ENCODE measurements at regions not wholly inside any gene's neighbourhood (a gene's known extent, or its start where the extent isn't known, plus 50 kb on each side); places are given as distances from the start of the nearest gene placed in this dataset.

- H2AK5ac ChIP-seq (ENCODE audit: low read depth, low read length), result no peak overlapping the region
- peaks cover 2 to 3% of the 10 kb centered on the region in 2 donors for H3K4me1 ChIP-seq (ENCODE audit: control insufficient read depth in 2 of 2, insufficient read depth in 1 of 2, low read depth in 1 of 2, low read length in 2 of 2)
- no peaks in the 10 kb centered on the region for H3K79me1 ChIP-seq (ENCODE audit: low read depth, low read length)
- no peak overlapping the region for H3K9ac ChIP-seq (ENCODE audit: low read depth, low read length, poor library complexity)
- no peak overlapping the region for H3K4me2 ChIP-seq (ENCODE audit: insufficient read depth, low read length, poor library complexity, severe bottlenecking)
- no peak overlapping the region for H3K23ac ChIP-seq (ENCODE audit: low read depth, low read length, poor library complexity)
- no peak overlapping the region for H4K91ac ChIP-seq (ENCODE audit: low read depth, low read length, poor library complexity)
- H3K36me3 ChIP-seq (replicated peaks in 1 of 2; ENCODE audit: control insufficient read depth in 2 of 2, insufficient read depth in 2 of 2, low read length in 2 of 2), result no peaks in the 10 kb centered on the region
- H3K18ac ChIP-seq (ENCODE audit: low read length), result no peak overlapping the region
- WGBS, 2 donors (ENCODE audit: extremely low coverage in 2 of 2, insufficient read length in 2 of 2, insufficient replicate concordance in 1 of 2), result no CpG with 5 or more reads among the region's 3 CpGs
- peaks cover 0 to 9% of the 10 kb centered on the region in 2 donors for H3K9me3 ChIP-seq (replicated peaks in 1 of 2; ENCODE audit: control insufficient read depth in 2 of 2, insufficient read depth in 1 of 2, low read depth in 1 of 2, low read length in 2 of 2)
- no peaks in the 10 kb centered on the region for H3K27me3 ChIP-seq (ENCODE audit: control insufficient read depth in 3 of 3, insufficient read depth in 3 of 3, low read depth in 1 of 3, low read length in 3 of 3)
- H2BK15ac ChIP-seq (ENCODE audit: low read length), result no peak overlapping the region
- no peak overlapping the region for H3K14ac ChIP-seq (ENCODE audit: low read length)
- no peak for DNase-seq (ENCODE audit: low spot score)
- no peak overlapping the region for H4K8ac ChIP-seq (ENCODE audit: low read depth, low read length)
- no peak overlapping the region for H3K27ac ChIP-seq (replicated peaks; ENCODE audit: low read length)
- H3K4ac ChIP-seq (ENCODE audit: low read length), result no peak overlapping the region
- no peak overlapping the region for H3K4me3 ChIP-seq (ENCODE audit: low read length in 2 of 2)
- H2AFZ ChIP-seq (ENCODE audit: low read length), result no peak overlapping the region
- H2BK120ac ChIP-seq (ENCODE audit: low read depth, low read length), result no peak overlapping the region
- no peak overlapping the region for H2BK5ac ChIP-seq (ENCODE audit: low read length)
- no peak overlapping the region for H2BK12ac ChIP-seq (ENCODE audit: low read length)
These were observed 1030.3 kb upstream of the CDH8 start for GRCh38 chr16:63066552-63066951.

DNA sequence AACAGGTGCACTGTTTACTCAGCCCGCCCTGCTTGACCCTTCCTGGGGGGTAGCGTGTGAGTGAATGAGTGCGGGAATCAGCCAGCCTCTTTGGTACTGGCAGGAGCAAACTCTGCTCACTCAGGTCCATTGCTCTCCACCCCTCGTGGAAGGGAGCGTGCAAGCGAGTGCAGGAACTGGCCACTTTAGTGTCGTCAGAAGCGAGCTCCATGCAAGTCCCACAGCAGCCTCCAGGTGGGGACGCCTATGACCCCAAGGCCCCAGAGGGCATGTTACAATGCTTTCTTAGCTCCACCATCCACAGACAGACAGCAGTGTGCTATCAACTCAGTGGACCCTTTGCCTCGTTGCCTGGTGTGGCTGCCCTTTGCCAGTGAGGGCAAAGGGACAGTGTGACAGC is 1025.1 kb upstream of the CDH8 start:
- H3K27ac ChIP-seq (replicated peaks; ENCODE audit: low read length), result no peak overlapping the region
- peaks cover 3 to 7% of the 10 kb centered on the region in 2 donors for H3K9me3 ChIP-seq (replicated peaks in 1 of 2; ENCODE audit: control insufficient read depth in 2 of 2, insufficient read depth in 1 of 2, low read depth in 1 of 2, low read length in 2 of 2)
- peak overlapping the region; percentile 11 for H2AFZ ChIP-seq (ENCODE audit: low read length)
- no peak overlapping the region for H2BK120ac ChIP-seq (ENCODE audit: low read depth, low read length)
- H2BK15ac ChIP-seq (ENCODE audit: low read length), result no peak overlapping the region
- H3K14ac ChIP-seq (ENCODE audit: low read length), result no peak overlapping the region
- H3K4me1 ChIP-seq (ENCODE audit: control insufficient read depth in 2 of 2, insufficient read depth in 1 of 2, low read depth in 1 of 2, low read length in 2 of 2), result no peaks in the 10 kb centered on the region
- H2BK12ac ChIP-seq (ENCODE audit: low read length), result no peak overlapping the region
- no peaks in the 10 kb centered on the region for H3K79me1 ChIP-seq (ENCODE audit: low read depth, low read length)
- H4K8ac ChIP-seq (ENCODE audit: low read depth, low read length), result no peak overlapping the region
- no peak overlapping the region for H3K4me2 ChIP-seq (ENCODE audit: insufficient read depth, low read length, poor library complexity, severe bottlenecking)
- no peak overlapping the region for H2BK5ac ChIP-seq (ENCODE audit: low read length)
- H4K91ac ChIP-seq (ENCODE audit: low read depth, low read length, poor library complexity), result no peak overlapping the region
- no peak overlapping the region for H3K18ac ChIP-seq (ENCODE audit: low read length)
- no peaks in the 10 kb centered on the region for H3K27me3 ChIP-seq (ENCODE audit: control insufficient read depth in 3 of 3, insufficient read depth in 3 of 3, low read depth in 1 of 3, low read length in 3 of 3)
- H3K36me3 ChIP-seq (replicated peaks in 1 of 2; ENCODE audit: control insufficient read depth in 2 of 2, insufficient read depth in 2 of 2, low read length in 2 of 2), result no peaks in the 10 kb centered on the region
- no CpG with 5 or more reads among the region's 10 CpGs for WGBS, 2 donors (ENCODE audit: extremely low coverage in 2 of 2, insufficient read length in 2 of 2, insufficient replicate concordance in 1 of 2)
- H3K23ac ChIP-seq (ENCODE audit: low read depth, low read length, poor library complexity), result no peak overlapping the region
- no peak overlapping the region for H3K9ac ChIP-seq (ENCODE audit: low read depth, low read length, poor library complexity)
- no peak overlapping the region for H3K4ac ChIP-seq (ENCODE audit: low read length)
- peak overlapping the region in 1 of 2 donors; percentile 55 for H3K4me3 ChIP-seq (ENCODE audit: low read length in 2 of 2)
- no peak for DNase-seq (ENCODE audit: low spot score)
- no peak overlapping the region for H2AK5ac ChIP-seq (ENCODE audit: low read depth, low read length)

DNA sequence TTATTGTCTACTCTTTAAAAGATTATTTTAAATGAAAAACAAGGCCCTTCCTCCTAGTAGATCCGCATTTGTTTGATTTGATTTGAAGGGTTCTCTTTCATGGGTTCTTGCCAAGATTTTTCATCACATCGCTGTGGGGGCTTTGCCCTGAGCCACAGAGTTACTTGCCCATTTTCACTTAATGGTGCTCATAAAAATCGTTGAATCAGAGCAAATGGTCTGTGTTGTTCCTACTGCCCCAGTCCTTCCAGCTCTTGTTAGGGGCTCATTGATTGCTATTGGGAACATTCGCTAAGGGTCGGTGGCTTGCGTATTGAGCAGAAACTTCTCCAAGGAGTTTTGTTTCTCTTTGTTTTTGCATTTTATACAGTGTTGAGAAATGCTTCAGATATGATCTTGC is 1023.4 kb upstream of the CDH8 start:
- no peak overlapping the region for H3K14ac ChIP-seq (ENCODE audit: low read length)
- H3K4me3 ChIP-seq (ENCODE audit: low read length in 2 of 2), result no peak overlapping the region
- H3K23ac ChIP-seq (ENCODE audit: low read depth, low read length, poor library complexity), result no peak overlapping the region
- no peaks in the 10 kb centered on the region for H3K4me1 ChIP-seq (ENCODE audit: control insufficient read depth in 2 of 2, insufficient read depth in 1 of 2, low read depth in 1 of 2, low read length in 2 of 2)
- H3K36me3 ChIP-seq (replicated peaks in 1 of 2; ENCODE audit: control insufficient read depth in 2 of 2, insufficient read depth in 2 of 2, low read length in 2 of 2), result no peaks in the 10 kb centered on the region
- no peaks in the 10 kb centered on the region for H3K27me3 ChIP-seq (ENCODE audit: control insufficient read depth in 3 of 3, insufficient read depth in 3 of 3, low read depth in 1 of 3, low read length in 3 of 3)
- H3K9me3 ChIP-seq (replicated peaks in 1 of 2; ENCODE audit: control insufficient read depth in 2 of 2, insufficient read depth in 1 of 2, low read depth in 1 of 2, low read length in 2 of 2), result peaks cover 3 to 7% of the 10 kb centered on the region in 2 donors
- no peak overlapping the region for H2BK15ac ChIP-seq (ENCODE audit: low read length)
- no peak for DNase-seq (ENCODE audit: low spot score)
- no peaks in the 10 kb centered on the region for H3K79me1 ChIP-seq (ENCODE audit: low read depth, low read length)
- no peak overlapping the region for H3K18ac ChIP-seq (ENCODE audit: low read length)
- H2BK12ac ChIP-seq (ENCODE audit: low read length), result no peak overlapping the region
- no peak overlapping the region for H3K27ac ChIP-seq (replicated peaks; ENCODE audit: low read length)
- no peak overlapping the region for H2BK120ac ChIP-seq (ENCODE audit: low read depth, low read length)
- H4K8ac ChIP-seq (ENCODE audit: low read depth, low read length), result no peak overlapping the region
- no peak overlapping the region for H3K9ac ChIP-seq (ENCODE audit: low read depth, low read length, poor library complexity)
- H4K91ac ChIP-seq (ENCODE audit: low read depth, low read length, poor library complexity), result no peak overlapping the region
- no peak overlapping the region for H3K4ac ChIP-seq (ENCODE audit: low read length)
- no peak overlapping the region for H2AK5ac ChIP-seq (ENCODE audit: low read depth, low read length)
- H2BK5ac ChIP-seq (ENCODE audit: low read length), result no peak overlapping the region
- no CpG with 5 or more reads among the region's 6 CpGs for WGBS, 2 donors (ENCODE audit: extremely low coverage in 2 of 2, insufficient read length in 2 of 2, insufficient replicate concordance in 1 of 2)
- H2AFZ ChIP-seq (ENCODE audit: low read length), result no peak overlapping the region
- no peak overlapping the region for H3K4me2 ChIP-seq (ENCODE audit: insufficient read depth, low read length, poor library complexity, severe bottlenecking)

DNA sequence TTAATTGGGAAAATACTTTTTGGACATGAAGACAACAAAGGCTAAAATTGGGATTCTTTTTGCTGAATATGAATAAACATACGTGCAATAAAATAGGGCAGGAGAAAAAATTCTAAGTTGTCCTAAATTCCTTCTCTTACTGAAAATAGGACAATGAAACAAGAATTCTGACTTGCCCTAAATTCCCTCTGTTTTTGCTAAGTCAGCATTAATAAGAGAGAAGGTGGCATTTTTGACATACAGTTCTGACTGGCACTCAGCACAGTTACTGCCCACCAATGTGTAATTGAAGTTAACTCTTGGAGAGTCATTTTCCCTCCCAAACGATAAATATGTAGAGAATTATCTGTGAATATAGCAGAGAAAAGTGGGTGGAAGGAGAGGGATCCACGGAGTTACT is 1021.1 kb upstream of the CDH8 start:
- Histone ChIP-seq H3K79me1 (ENCODE audit: low read depth, low read length) (no peaks in the 10 kb centered on the region), H3K36me3 (replicated peaks in 1 of 2; ENCODE audit: control insufficient read depth in 2 of 2, insufficient read depth in 2 of 2, low read length in 2 of 2) (no peaks in the 10 kb centered on the region), H3K27ac (replicated peaks; ENCODE audit: low read length) (no peak overlapping the region), H3K14ac (ENCODE audit: low read length) (no peak overlapping the region), H2AK5ac (ENCODE audit: low read depth, low read length) (no peak overlapping the region), H3K4me3 (ENCODE audit: low read length in 2 of 2) (no peak overlapping the region), H2AFZ (ENCODE audit: low read length) (no peak overlapping the region), H3K9me3 (replicated peaks in 1 of 2; ENCODE audit: control insufficient read depth in 2 of 2, insufficient read depth in 1 of 2, low read depth in 1 of 2, low read length in 2 of 2) (peaks cover 3 to 7% of the 10 kb centered on the region in 2 donors), H3K23ac (ENCODE audit: low read depth, low read length, poor library complexity) (no peak overlapping the region), H3K4me2 (ENCODE audit: insufficient read depth, low read length, poor library complexity, severe bottlenecking) (no peak overlapping the region), H2BK120ac (ENCODE audit: low read depth, low read length) (no peak overlapping the region), H3K9ac (ENCODE audit: low read depth, low read length, poor library complexity) (no peak overlapping the region), H3K27me3 (ENCODE audit: control insufficient read depth in 3 of 3, insufficient read depth in 3 of 3, low read depth in 1 of 3, low read length in 3 of 3) (no peaks in the 10 kb centered on the region), H4K8ac (ENCODE audit: low read depth, low read length) (no peak overlapping the region), H4K91ac (ENCODE audit: low read depth, low read length, poor library complexity) (no peak overlapping the region), H3K4me1 (ENCODE audit: control insufficient read depth in 2 of 2, insufficient read depth in 1 of 2, low read depth in 1 of 2, low read length in 2 of 2) (no peaks in the 10 kb centered on the region), H3K18ac (ENCODE audit: low read length) (no peak overlapping the region), H3K4ac (ENCODE audit: low read length) (no peak overlapping the region), H2BK15ac (ENCODE audit: low read length) (no peak overlapping the region), H2BK5ac (ENCODE audit: low read length) (no peak overlapping the region), H2BK12ac (ENCODE audit: low read length) (no peak overlapping the region)
- DNase-seq (ENCODE audit: low spot score), result no peak
- WGBS, 2 donors (ENCODE audit: extremely low coverage in 2 of 2, insufficient read length in 2 of 2, insufficient replicate concordance in 1 of 2), result no CpG with 5 or more reads among the region's 3 CpGs
